22Rv1 (cell line): ENCODE measurements at regions not wholly inside any gene's neighbourhood (a gene's known extent, or its start where the extent isn't known, plus 50 kb on each side); places are given as distances from the start of the nearest gene placed in this dataset.

Source experiments
- H3K27ac ChIP-seq: fragments of 450-650 bp; 2 replicates; pipeline ENCODE4 v1.5.1; 2017
- CTCF ChIP-seq: fragments of 450-650 bp; IDR thresholded peaks from 2 replicates; pipeline ENCODE4 v1.5.1; 2017; ENCODE audit warnings: mild to moderate bottlenecking
- ZFX ChIP-seq: fragments of 450-650 bp; IDR thresholded peaks from 2 replicates; pipeline ENCODE4 v1.6.1; 2017; ENCODE audit warnings: antibody characterized with exemption, borderline replicate concordance

GRCh38 chr3:26763723-26764122, 141.2 kb downstream of the LRRC3B start:
- TF ChIP-seq ZFX (no peak), CTCF (no peak)
- H3K27ac ChIP-seq: no peak overlapping the region

- no peak overlapping the region for H3K27ac ChIP-seq
Observed at GRCh38 chr3:26766031-26766430, 143.5 kb downstream of the LRRC3B start.

GRCh38 chr3:26768068-26768651, 145.6 kb downstream of the LRRC3B start:
- TF ChIP-seq ZFX (no peak), CTCF (no peak)
- no peak overlapping the region for H3K27ac ChIP-seq

More at GRCh38 chr3:26766031-26766430, 143.5 kb downstream of the LRRC3B start:
- no peak for TF ChIP-seq ZFX
- TF ChIP-seq CTCF: no peak

- no peak overlapping the region for H3K27ac ChIP-seq
- TF ChIP-seq ZFX (no peak), CTCF (no peak)
Observed at GRCh38 chr3:26799679-26800317, 177.2 kb downstream of the LRRC3B start.

- no peak overlapping the region for H3K27ac ChIP-seq
- TF ChIP-seq ZFX: no peak
- no peak for TF ChIP-seq CTCF
Observed at GRCh38 chr3:26807272-26807671, 184.7 kb downstream of the LRRC3B start.

GRCh38 chr3:26825454-26825853, 202.9 kb downstream of the LRRC3B start:
- TF ChIP-seq CTCF (no peak), ZFX (no peak)
- no peak overlapping the region for H3K27ac ChIP-seq

GRCh38 chr3:26827169-26827568, 204.6 kb downstream of the LRRC3B start:
- TF ChIP-seq CTCF (no peak), ZFX (no peak)
- no peak overlapping the region for H3K27ac ChIP-seq
